Epithelial cell of esophagus (primary cell): ENCODE measurements at regions not wholly inside any gene's neighbourhood (a gene's known extent, or its start where the extent isn't known, plus 50 kb on each side); places are given as distances from the start of the nearest gene placed in this dataset.

Experiments
- DNase-seq: peaks from one replicate; pipeline ENCODE4 v3.0.0; 2010; ENCODE audit warnings: low read depth
- H3K4me3 ChIP-seq: 2 replicates; pipeline ENCODE4 v1.5.1; 2011; ENCODE audit warnings: mild to moderate bottlenecking, low read length, control low read depth
- CTCF ChIP-seq: IDR thresholded peaks from 2 replicates; pipeline ENCODE4 v1.5.1; 2011; ENCODE audit warnings: low read depth, mild to moderate bottlenecking, low read length, control low read depth, inconsistent platforms; ENCODE audit not compliant: insufficient read depth; ENCODE audit errors: missing control alignments

GRCh38 chr10:3514691-3515090 is 270.3 kb downstream of the KLF6 start:
- no peak for TF ChIP-seq CTCF

GRCh38 chr10:3512263-3512662 is 272.7 kb downstream of the KLF6 start:
- H3K4me3 ChIP-seq: no peak overlapping the region
- DNase-seq: no peak
- no peak for TF ChIP-seq CTCF

More at GRCh38 chr10:3514691-3515090, 270.3 kb downstream of the KLF6 start:
- no peak for DNase-seq
- H3K4me3 ChIP-seq: no peak overlapping the region

- no peak for TF ChIP-seq CTCF
- no peak for DNase-seq
- no peak overlapping the region for H3K4me3 ChIP-seq
These were observed 273.5 kb downstream of the KLF6 start for GRCh38 chr10:3511483-3511882.

- TF ChIP-seq CTCF: no peak
- no peak overlapping the region for H3K4me3 ChIP-seq
- DNase-seq: no peak
These were observed 274.3 kb downstream of the KLF6 start for GRCh38 chr10:3510741-3511140.

- no peak for DNase-seq
- no peak overlapping the region for H3K4me3 ChIP-seq
- TF ChIP-seq CTCF: no peak
These were observed 275.7 kb downstream of the KLF6 start for GRCh38 chr10:3509355-3509754.

- H3K4me3 ChIP-seq: no peak overlapping the region
- no peak for DNase-seq
- TF ChIP-seq CTCF: no peak
These were observed 281.7 kb downstream of the KLF6 start for GRCh38 chr10:3503299-3503698.

GRCh38 chr10:3502673-3503072 is 282.3 kb downstream of the KLF6 start:
- DNase-seq: no peak
- TF ChIP-seq CTCF: no peak
- no peak overlapping the region for H3K4me3 ChIP-seq
